NT2/D1 (cell line): ENCODE measurements at regions not wholly inside any gene's neighbourhood (a gene's known extent, or its start where the extent isn't known, plus 50 kb on each side); places are given as distances from the start of the nearest gene placed in this dataset.

Experiments used
- SUZ12 ChIP-seq: IDR thresholded peaks from 2 replicates; pipeline ENCODE4 v1.6.1; 2011; ENCODE audit not compliant: insufficient read length, insufficient read depth; ENCODE audit errors: extremely low read depth
- YY1 ChIP-seq: IDR thresholded peaks from 2 replicates; pipeline ENCODE4 v1.6.1; 2011; ENCODE audit not compliant: insufficient read length, insufficient read depth
- ZNF274 ChIP-seq: IDR thresholded peaks from 2 replicates; pipeline ENCODE4 v1.6.1; 2011; ENCODE audit warnings: mild to moderate bottlenecking, low read depth, low read length

DNA sequence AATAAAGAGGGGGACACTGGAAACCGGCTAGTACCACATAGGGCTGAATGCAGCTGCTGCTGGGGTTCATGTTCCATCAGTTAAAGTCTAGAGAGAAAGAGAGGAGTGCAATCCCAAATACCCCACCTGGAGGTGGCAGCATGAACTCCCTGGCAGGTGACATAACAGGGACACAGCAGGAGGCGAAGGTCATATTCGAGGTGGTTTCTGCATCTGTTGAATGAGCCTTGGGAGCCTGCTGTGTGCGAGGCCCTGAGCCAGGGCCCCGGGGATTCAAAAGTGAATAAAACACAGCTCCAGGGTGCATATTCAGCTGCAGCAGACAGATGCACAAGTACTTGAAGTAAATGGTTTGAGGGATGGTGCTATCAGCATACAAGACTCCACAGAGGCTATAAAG is 456.8 kb downstream of the SETD4 start:
- no peak for TF ChIP-seq ZNF274
- no peak for TF ChIP-seq YY1
- no peak for TF ChIP-seq SUZ12
